ENCODE measurements at regions not wholly inside any gene's neighbourhood (a gene's known extent, or its start where the extent isn't known, plus 50 kb on each side); places are given as distances from the start of the nearest gene placed in this dataset.

DNA sequence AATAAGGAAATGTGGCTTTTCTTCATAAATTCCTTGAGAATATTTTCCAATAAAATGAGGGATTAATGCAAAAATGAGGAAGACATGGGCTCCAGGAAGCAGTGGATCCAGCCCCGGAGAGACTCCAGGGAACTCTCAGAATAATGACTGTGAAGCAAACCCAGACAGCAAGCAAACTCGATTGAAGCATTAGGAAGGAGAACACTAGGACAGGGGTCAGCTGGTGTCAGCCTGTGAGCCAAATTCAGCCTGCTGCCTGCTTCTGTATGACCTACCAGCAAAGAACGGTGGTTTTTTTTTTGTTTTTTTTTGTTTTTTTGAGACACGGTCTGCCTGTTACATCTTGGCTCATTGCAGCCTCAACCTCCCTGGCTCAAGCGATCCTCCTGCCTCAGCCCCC, 133.9 kb upstream of the FOXN2 start:
- TF ChIP-seq, protein P1, sequence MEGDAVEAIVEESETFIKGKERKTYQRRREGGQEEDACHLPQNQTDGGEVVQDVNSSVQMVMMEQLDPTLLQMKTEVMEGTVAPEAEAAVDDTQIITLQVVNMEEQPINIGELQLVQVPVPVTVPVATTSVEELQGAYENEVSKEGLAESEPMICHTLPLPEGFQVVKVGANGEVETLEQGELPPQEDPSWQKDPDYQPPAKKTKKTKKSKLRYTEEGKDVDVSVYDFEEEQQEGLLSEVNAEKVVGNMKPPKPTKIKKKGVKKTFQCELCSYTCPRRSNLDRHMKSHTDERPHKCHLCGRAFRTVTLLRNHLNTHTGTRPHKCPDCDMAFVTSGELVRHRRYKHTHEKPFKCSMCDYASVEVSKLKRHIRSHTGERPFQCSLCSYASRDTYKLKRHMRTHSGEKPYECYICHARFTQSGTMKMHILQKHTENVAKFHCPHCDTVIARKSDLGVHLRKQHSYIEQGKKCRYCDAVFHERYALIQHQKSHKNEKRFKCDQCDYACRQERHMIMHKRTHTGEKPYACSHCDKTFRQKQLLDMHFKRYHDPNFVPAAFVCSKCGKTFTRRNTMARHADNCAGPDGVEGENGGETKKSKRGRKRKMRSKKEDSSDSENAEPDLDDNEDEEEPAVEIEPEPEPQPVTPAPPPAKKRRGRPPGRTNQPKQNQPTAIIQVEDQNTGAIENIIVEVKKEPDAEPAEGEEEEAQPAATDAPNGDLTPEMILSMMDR (IDR thresholded peaks at IDR 0.05; ENCODE audit: insufficient read depth, low read depth, low read length) = no peak

DNA sequence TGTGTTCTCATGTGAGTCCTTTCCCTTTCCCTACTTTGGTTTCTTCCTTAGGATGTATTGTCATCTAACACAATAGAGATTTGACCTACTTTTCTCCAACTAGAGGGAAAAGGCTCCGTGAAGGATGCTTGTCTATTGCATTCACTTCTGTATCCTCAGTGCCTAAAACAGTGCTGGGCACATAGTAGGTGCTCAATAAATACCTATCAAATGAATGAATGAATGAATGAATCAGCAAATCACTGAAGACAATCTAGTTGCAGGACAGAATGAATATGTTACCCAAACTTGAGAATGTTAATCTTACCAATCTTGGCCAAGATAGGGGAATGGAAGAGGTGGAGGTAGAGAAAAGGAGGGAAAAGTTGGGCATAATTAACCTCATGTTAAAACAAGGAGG, 131.2 kb upstream of the FOXN2 start:
- no peak for DNase-seq (ENCODE audit: low read depth)
- no peak overlapping the region for H3K4me3 ChIP-seq (ENCODE audit: low read depth, low read length)
- TF ChIP-seq, protein P1 (IDR thresholded peaks at IDR 0.05; ENCODE audit: insufficient read depth, low read depth, low read length) = no peak

More for the DNA sequence above, 133.9 kb upstream of the FOXN2 start:
- H3K4me3 ChIP-seq (ENCODE audit: low read depth, low read length) = no peak overlapping the region
- no peak for DNase-seq (ENCODE audit: low read depth)

DNA sequence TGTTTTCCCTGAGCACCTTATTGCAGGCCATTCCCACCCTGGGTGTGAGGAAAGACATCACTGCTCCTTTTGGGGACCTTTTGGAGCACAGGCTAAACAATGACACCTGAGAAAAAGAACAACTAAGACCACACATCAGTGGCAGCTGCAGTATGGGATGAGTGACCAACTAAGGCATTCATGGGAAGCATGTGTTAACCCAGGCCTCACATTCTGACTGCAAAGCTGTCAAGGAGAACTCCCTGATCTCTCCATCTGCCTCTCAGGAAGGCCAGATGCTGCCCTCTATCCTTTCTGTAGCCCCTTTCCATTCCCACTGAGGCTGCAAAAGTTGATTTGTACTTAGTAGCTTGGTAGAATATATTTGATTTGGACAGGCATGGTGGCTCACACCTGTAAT, 130.5 kb upstream of the FOXN2 start:
- no peak overlapping the region for H3K4me3 ChIP-seq (ENCODE audit: low read depth, low read length)
- TF ChIP-seq, protein P1 (IDR thresholded peaks at IDR 0.05; ENCODE audit: insufficient read depth, low read depth, low read length) = no peak
- no peak for DNase-seq (ENCODE audit: low read depth)

DNA sequence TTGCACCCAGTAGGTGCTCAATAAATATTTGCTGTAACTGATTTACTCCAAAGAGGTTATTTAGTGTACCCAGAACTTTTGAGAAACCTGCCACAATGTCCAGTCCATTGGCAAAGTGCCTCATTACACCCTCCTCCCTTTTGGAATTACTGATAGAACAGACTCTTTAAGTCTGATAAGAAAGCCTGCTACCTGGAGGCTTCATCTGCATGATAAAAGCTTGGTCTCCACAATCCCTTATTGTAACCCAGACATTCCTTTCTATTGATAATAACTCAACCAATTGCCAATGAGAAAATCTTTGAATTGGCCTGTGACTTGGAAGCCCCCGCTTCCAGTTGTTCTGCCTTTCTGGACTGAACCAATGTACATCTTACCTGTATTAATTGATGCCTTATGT, 127.0 kb upstream of the FOXN2 start:
- no peak for DNase-seq (ENCODE audit: low read depth)
- TF ChIP-seq, protein P1 (IDR thresholded peaks at IDR 0.05; ENCODE audit: insufficient read depth, low read depth, low read length) = no peak
- H3K4me3 ChIP-seq (ENCODE audit: low read depth, low read length) = no peak overlapping the region

DNA sequence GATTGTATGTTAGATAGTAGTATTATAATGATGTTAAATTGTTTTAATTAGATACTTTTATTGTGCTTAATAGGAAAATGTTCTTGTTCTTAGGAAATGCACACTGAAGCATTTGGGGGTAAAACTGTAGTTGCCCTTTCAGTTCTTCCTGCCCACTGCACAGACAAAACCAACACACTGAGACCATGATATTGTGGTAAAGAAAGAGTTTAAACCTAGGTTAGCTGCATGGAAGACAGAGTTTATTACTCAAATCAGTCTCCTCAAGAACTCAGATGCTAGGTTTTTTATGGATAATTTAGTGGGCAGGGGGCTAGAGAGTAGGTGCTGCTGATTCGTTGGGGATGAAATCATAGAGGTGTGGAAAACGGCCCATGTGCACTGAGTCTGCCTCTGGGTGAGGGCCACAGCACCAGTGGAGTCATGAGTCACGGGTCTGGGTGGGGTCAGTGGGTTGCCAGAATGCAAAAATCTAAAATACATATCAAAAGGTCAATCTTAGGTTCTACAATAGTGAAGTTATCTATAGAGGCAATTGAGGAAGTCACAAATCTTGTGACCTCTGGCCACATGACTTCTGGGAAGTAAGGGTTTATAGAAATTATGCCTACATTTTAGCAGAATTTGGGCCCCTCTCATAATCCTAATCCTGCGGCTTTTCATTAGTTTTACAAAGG, 124.8 kb upstream of the FOXN2 start:
- H3K4me3 ChIP-seq (ENCODE audit: low read depth, low read length) = no peak overlapping the region
- TF ChIP-seq, protein P1 (IDR thresholded peaks at IDR 0.05; ENCODE audit: insufficient read depth, low read depth, low read length) = no peak
- no peak for DNase-seq (ENCODE audit: low read depth)

DNA sequence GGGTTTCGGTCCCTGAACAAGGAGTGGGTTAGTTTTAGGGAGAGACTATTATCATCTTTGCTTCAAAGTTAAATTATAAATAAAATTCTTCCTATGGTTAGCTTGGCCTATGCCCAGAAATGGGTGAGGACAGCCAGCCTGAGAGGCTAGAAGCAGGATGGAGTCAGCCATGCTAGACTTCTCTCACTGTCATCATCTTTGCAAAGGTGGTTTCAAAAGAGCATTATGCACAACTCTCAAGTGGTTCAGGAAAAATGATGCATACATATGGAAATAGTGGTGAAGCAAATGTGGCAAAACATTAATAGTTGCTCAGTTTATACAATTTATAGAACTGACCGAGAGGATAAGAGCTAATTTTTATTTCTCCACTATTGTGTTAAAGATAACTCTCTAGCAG, 124.3 kb upstream of the FOXN2 start:
- TF ChIP-seq, protein P1 (IDR thresholded peaks at IDR 0.05; ENCODE audit: insufficient read depth, low read depth, low read length) = no peak
- no peak overlapping the region for H3K4me3 ChIP-seq (ENCODE audit: low read depth, low read length)
- no peak for DNase-seq (ENCODE audit: low read depth)

DNA sequence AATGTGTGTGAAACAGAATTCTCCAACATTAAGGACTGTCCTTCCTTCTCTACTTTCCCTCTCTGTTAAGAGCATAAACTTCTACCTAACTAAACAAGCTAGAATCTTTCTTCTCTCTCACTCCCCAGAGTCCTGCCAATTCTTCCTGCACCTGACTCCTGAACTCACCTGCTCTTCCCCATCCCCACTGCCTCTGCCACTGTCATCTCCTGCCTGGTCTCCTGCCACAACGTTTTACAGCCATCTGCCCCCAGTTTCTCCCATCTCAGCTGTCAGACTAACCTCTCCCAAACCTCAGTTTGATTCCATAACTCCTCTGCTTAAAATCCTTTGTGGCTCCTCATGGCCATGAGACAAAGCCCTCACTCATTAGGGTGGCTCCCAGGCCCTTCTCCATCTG, 119.8 kb upstream of the FOXN2 start:
- TF ChIP-seq, protein P1 (IDR thresholded peaks at IDR 0.05; ENCODE audit: insufficient read depth, low read depth, low read length) = no peak
- H3K4me3 ChIP-seq (ENCODE audit: low read depth, low read length) = no peak overlapping the region
- no peak for DNase-seq (ENCODE audit: low read depth)

All from fibroblast of villous mesenchyme (primary cell).